Osteocyte (in vitro differentiated cells): ENCODE measurements at regions not wholly inside any gene's neighbourhood (a gene's known extent, or its start where the extent isn't known, plus 50 kb on each side); places are given as distances from the start of the nearest gene placed in this dataset.

Experiments used
- DNase-seq: peaks from one replicate; pipeline ENCODE4 v3.0.0; 2021; ENCODE audit warnings: mixed read lengths; ENCODE audit not compliant: unreplicated experiment; ENCODE audit errors: extremely low spot score
- H3K27ac Mint-ChIP-seq: one replicate; pipeline ENCODE4 v1.8.0; 2021; ENCODE audit warnings: mild to moderate bottlenecking, mixed read lengths; ENCODE audit not compliant: unreplicated experiment
- H3K27me3 Mint-ChIP-seq: one replicate; pipeline ENCODE4 v1.8.0; 2021; ENCODE audit warnings: mixed read lengths; ENCODE audit not compliant: unreplicated experiment
- H3K36me3 Mint-ChIP-seq: one replicate; pipeline ENCODE4 v1.8.0; 2021; ENCODE audit warnings: mixed read lengths; ENCODE audit not compliant: unreplicated experiment
- H3K4me1 Mint-ChIP-seq: one replicate; pipeline ENCODE4 v1.8.0; 2021; ENCODE audit warnings: mixed read lengths; ENCODE audit not compliant: unreplicated experiment
- H3K4me3 Mint-ChIP-seq: one replicate; pipeline ENCODE4 v1.8.0; 2021; ENCODE audit warnings: mild to moderate bottlenecking, moderate library complexity, mixed read lengths; ENCODE audit not compliant: unreplicated experiment
- H3K9me3 Mint-ChIP-seq: one replicate; pipeline ENCODE4 v1.8.0; 2021; ENCODE audit warnings: mixed read lengths; ENCODE audit not compliant: unreplicated experiment
- CTCF ChIP-seq: fragments of 200-600 bp; sonication (generic); IDR thresholded peaks from 2 replicates; pipeline ENCODE4 v1.5.0; 2021; ENCODE audit warnings: antibody characterized with exemption, mild to moderate bottlenecking, moderate library complexity

- Mint-ChIP-seq H3K36me3 (no peaks in the 10 kb centered on the region), H3K4me1 (no peaks in the 10 kb centered on the region)
Measured at GRCh38 chr2:66340521-66340920, 94.4 kb upstream of the MEIS1 start.

GRCh38 chr2:66334237-66335029, 100.5 kb upstream of the MEIS1 start:
- H3K4me3 Mint-ChIP-seq: no peak overlapping the region
- no peaks in the 10 kb centered on the region for H3K36me3 Mint-ChIP-seq
- no peaks in the 10 kb centered on the region for H3K27me3 Mint-ChIP-seq
- H3K9me3 Mint-ChIP-seq: no peaks in the 10 kb centered on the region
- H3K4me1 Mint-ChIP-seq: no peaks in the 10 kb centered on the region
- TF ChIP-seq CTCF: no peak
- H3K27ac Mint-ChIP-seq: no peak overlapping the region
- DNase-seq: no peak

More at GRCh38 chr2:66340521-66340920, 94.4 kb upstream of the MEIS1 start:
- no peak overlapping the region for H3K4me3 Mint-ChIP-seq
- no peak for TF ChIP-seq CTCF
- no peak overlapping the region for H3K27ac Mint-ChIP-seq
- no peaks in the 10 kb centered on the region for H3K27me3 Mint-ChIP-seq
- no peak for DNase-seq
- peaks cover 31% of the 10 kb centered on the region for H3K9me3 Mint-ChIP-seq

GRCh38 chr2:66331176-66331575, 103.7 kb upstream of the MEIS1 start:
- Mint-ChIP-seq H3K4me1 (no peaks in the 10 kb centered on the region), H3K36me3 (no peaks in the 10 kb centered on the region), H3K4me3 (no peak overlapping the region), H3K27me3 (no peaks in the 10 kb centered on the region), H3K9me3 (no peaks in the 10 kb centered on the region), H3K27ac (no peak overlapping the region)
- no peak for TF ChIP-seq CTCF
- no peak for DNase-seq

- Mint-ChIP-seq H3K9me3 (no peaks in the 10 kb centered on the region), H3K4me1 (no peaks in the 10 kb centered on the region), H3K4me3 (no peak overlapping the region), H3K27me3 (no peaks in the 10 kb centered on the region), H3K27ac (no peak overlapping the region), H3K36me3 (no peaks in the 10 kb centered on the region)
- no peak for DNase-seq
- no peak for TF ChIP-seq CTCF
Measured at GRCh38 chr2:66329081-66329605, 105.8 kb upstream of the MEIS1 start.

GRCh38 chr2:66327066-66327740, 107.7 kb upstream of the MEIS1 start:
- H3K4me3 Mint-ChIP-seq: no peak overlapping the region
- no peaks in the 10 kb centered on the region for H3K27me3 Mint-ChIP-seq
- no peak overlapping the region for H3K27ac Mint-ChIP-seq
- no peaks in the 10 kb centered on the region for H3K4me1 Mint-ChIP-seq
- H3K36me3 Mint-ChIP-seq: no peaks in the 10 kb centered on the region
- no peak for DNase-seq
- TF ChIP-seq CTCF: no peak
- no peaks in the 10 kb centered on the region for H3K9me3 Mint-ChIP-seq
